CD4-positive, alpha-beta T cell treated with Interleukin-1 beta for 1 hour (primary cell): ENCODE measurements at regions not wholly inside any gene's neighbourhood (a gene's known extent, or its start where the extent isn't known, plus 50 kb on each side); places are given as distances from the start of the nearest gene placed in this dataset.
"Not testable (repeated sequence)": the region's sequence is repeated elsewhere in the genome, so short reads cannot be mapped to it uniquely, and the experiment has no call there.

Source experiments
- DNase-seq, 2 donors: peaks; one replicate each; pipeline ENCODE4 v3.0.0-alpha.2; 2020 to 2022

GRCh38 chr2:88927128-88927527, 235.7 kb downstream of the RPIA start:
- DNase-seq, result no peak

- no peak for DNase-seq
Measured at GRCh38 chr2:88930659-88931058, 239.2 kb downstream of the RPIA start.

- no peak for DNase-seq
Measured at GRCh38 chr2:88932686-88933085, 241.2 kb downstream of the RPIA start.

- no peak for DNase-seq
Measured at GRCh38 chr2:88933091-88933490, 241.6 kb downstream of the RPIA start.

GRCh38 chr2:88933980-88934379, 242.5 kb downstream of the RPIA start:
- DNase-seq, result no peak

- not testable (repeated sequence) for DNase-seq
Measured at GRCh38 chr2:88941178-88941577, 249.7 kb downstream of the RPIA start.

- DNase-seq, result no peak
Measured at GRCh38 chr2:88942798-88943197, 251.3 kb downstream of the RPIA start.

GRCh38 chr2:88949336-88949735, 257.9 kb downstream of the RPIA start:
- no peak for DNase-seq

GRCh38 chr2:88950010-88950409, 258.5 kb downstream of the RPIA start:
- DNase-seq, result no peak

- DNase-seq, result no peak
Measured at GRCh38 chr2:88955607-88956006, 264.1 kb downstream of the RPIA start.

- no peak for DNase-seq
Measured at GRCh38 chr2:88959480-88960204, 268.2 kb downstream of the RPIA start.

- not testable (repeated sequence) for DNase-seq
Measured at GRCh38 chr2:88961323-88961722, 269.9 kb downstream of the RPIA start.

- no peak for DNase-seq
Measured at GRCh38 chr2:88967844-88968243, 276.4 kb downstream of the RPIA start.

- DNase-seq, result not testable (repeated sequence)
Measured at GRCh38 chr2:88978011-88978410, 286.5 kb downstream of the RPIA start.

- DNase-seq, result not testable (repeated sequence)
Measured at GRCh38 chr2:88978446-88978845, 287.0 kb downstream of the RPIA start.

GRCh38 chr2:88984079-88984478, 292.6 kb downstream of the RPIA start:
- not testable (repeated sequence) for DNase-seq

- DNase-seq, result not testable (repeated sequence)
Measured at GRCh38 chr2:88986721-88987330, 295.4 kb downstream of the RPIA start.

- DNase-seq, result not testable (repeated sequence)
Measured at GRCh38 chr2:88988617-88989016, 297.1 kb downstream of the RPIA start.

- DNase-seq, result not testable (repeated sequence)
Measured at GRCh38 chr2:88992819-88993218, 301.3 kb downstream of the RPIA start.

GRCh38 chr2:88994856-88995255, 303.4 kb downstream of the RPIA start:
- not testable (repeated sequence) for DNase-seq

- DNase-seq, result not testable (repeated sequence)
Measured at GRCh38 chr2:88996588-88996987, 305.1 kb downstream of the RPIA start.

GRCh38 chr2:88999365-88999764, 307.9 kb downstream of the RPIA start:
- no peak for DNase-seq

- DNase-seq, result no peak
Measured at GRCh38 chr2:89000235-89000634, 308.8 kb downstream of the RPIA start.

- DNase-seq, result not testable (repeated sequence)
Measured at GRCh38 chr2:89004238-89004637, 312.8 kb downstream of the RPIA start.

- DNase-seq, result not testable (repeated sequence)
Measured at GRCh38 chr2:89020566-89020965, 329.1 kb downstream of the RPIA start.
